ENCODE measurements at regions not wholly inside any gene's neighbourhood (a gene's known extent, or its start where the extent isn't known, plus 50 kb on each side); places are given as distances from the start of the nearest gene placed in this dataset.
"Not testable (repeated sequence)": the region's sequence is repeated elsewhere in the genome, so short reads cannot be mapped to it uniquely, and the experiment has no call there.

- DNase-seq = no peak
Measured at GRCh38 chr5:115751176-115751575, 65.3 kb downstream of the CDO1 start.

- no peak for DNase-seq
Measured at GRCh38 chr5:115749016-115749415, 67.4 kb downstream of the CDO1 start.

GRCh38 chr5:115739245-115739644 is 77.2 kb downstream of the CDO1 start:
- not testable (repeated sequence) for DNase-seq

GRCh38 chr5:115738830-115739229 is 77.6 kb downstream of the CDO1 start:
- no peak for DNase-seq

- DNase-seq = no peak
Measured at GRCh38 chr5:115737452-115737851, 79.0 kb downstream of the CDO1 start.

GRCh38 chr5:115736690-115737005 is 79.8 kb downstream of the CDO1 start:
- DNase-seq = no peak

- DNase-seq = no peak
Measured at GRCh38 chr5:115736004-115736689, 80.3 kb downstream of the CDO1 start.

- peak; percentile 15 to 64 for DNase-seq
Measured at GRCh38 chr5:115735108-115735998, 81.1 kb downstream of the CDO1 start.

- DNase-seq = no peak
Measured at GRCh38 chr5:115733607-115734006, 82.9 kb downstream of the CDO1 start.

GRCh38 chr5:115732026-115732425 is 84.4 kb downstream of the CDO1 start:
- DNase-seq = no peak

GRCh38 chr5:115725522-115725921 is 90.9 kb downstream of the CDO1 start:
- no peak for DNase-seq

- DNase-seq = no peak
Measured at GRCh38 chr5:115723220-115723619, 93.2 kb downstream of the CDO1 start.

- no peak for DNase-seq
Measured at GRCh38 chr5:115720888-115721287, 95.1 kb upstream of the TMED7 start.

GRCh38 chr5:115718927-115719326 is 93.1 kb upstream of the TMED7 start:
- DNase-seq = no peak

GRCh38 chr5:115713408-115713807 is 87.6 kb upstream of the TMED7 start:
- no peak for DNase-seq

GRCh38 chr5:115709585-115709984 is 83.7 kb upstream of the TMED7 start:
- no peak for DNase-seq

- DNase-seq = no peak
Measured at GRCh38 chr5:115708819-115709477, 83.1 kb upstream of the TMED7 start.

- no peak for DNase-seq
Measured at GRCh38 chr5:115703514-115703913, 77.7 kb upstream of the TMED7 start.

- no peak for DNase-seq
Measured at GRCh38 chr5:115702025-115702424, 76.2 kb upstream of the TMED7 start.

GRCh38 chr5:115699967-115700366 is 74.1 kb upstream of the TMED7 start:
- no peak for DNase-seq

- no peak for DNase-seq
Measured at GRCh38 chr5:115696141-115696650, 70.4 kb upstream of the TMED7 start.

- DNase-seq = no peak
Measured at GRCh38 chr5:115695310-115695880, 69.6 kb upstream of the TMED7 start.

GRCh38 chr5:115691814-115692213 is 66.0 kb upstream of the TMED7 start:
- not testable (repeated sequence) for DNase-seq

All from NCI-H446 (cell line).